ENCODE measurements at regions not wholly inside any gene's neighbourhood (a gene's known extent, or its start where the extent isn't known, plus 50 kb on each side); places are given as distances from the start of the nearest gene placed in this dataset.

- Histone ChIP-seq H3F3A (ENCODE audit: insufficient read depth) (peaks cover 9% of the 10 kb centered on the region; the same call in 1 of the 2 replicates), H3K27ac (no peak overlapping the region), H3K4me3 (no peak overlapping the region), H2AFZ (no peak overlapping the region), H3K9me2 (ENCODE audit: insufficient read depth) (no peaks in the 10 kb centered on the region), H3K27me3 (replicated peaks; ENCODE audit: insufficient read depth) (no peaks in the 10 kb centered on the region), H3K79me2 (ENCODE audit: insufficient read depth) (no peaks in the 10 kb centered on the region), H3K9me3 (ENCODE audit: low read depth) (no peaks in the 10 kb centered on the region), H4K20me1 (ENCODE audit: insufficient read depth) (no peaks in the 10 kb centered on the region), H3K4me1 (ENCODE audit: insufficient read depth) (peaks cover 16% of the 10 kb centered on the region), H3K36me3 (ENCODE audit: low read depth) (no peaks in the 10 kb centered on the region), H3K9ac (no peak overlapping the region), H3K4me2 (ENCODE audit: unreplicated experiment) (no peak overlapping the region)
- in situ Hi-C loops (cut with MboI): no loop called here
- no peak for DNase-seq
- 70 to 71% methylated on average over 11 of the region's 11 CpGs for WGBS, 2 experiments (ENCODE audit: low coverage in 1 of 2, low lambda C conversion rate in 2 of 2, missing lambda C conversion rate in 2 of 2)
- TF ChIP-seq EZH2phosphoT487 (IDR thresholded peaks at IDR 0.05; ENCODE audit: insufficient read depth, low read depth) (no peak), EZH2 (IDR thresholded peaks at IDR 0.05; ENCODE audit: insufficient read depth, poor library complexity, severe bottlenecking) (no peak)
These were observed 551.6 kb upstream of the CITED2 start for GRCh38 chr6:139925894-139926641.

GRCh38 chr6:139923964-139924475 is 549.6 kb upstream of the CITED2 start:
- no peak overlapping the region for H3K27ac ChIP-seq
- H3F3A ChIP-seq (ENCODE audit: insufficient read depth): peaks cover 9% of the 10 kb centered on the region; the same call in 1 of the 2 replicates
- no peak overlapping the region for H3K4me3 ChIP-seq
- H3K9me3 ChIP-seq (ENCODE audit: low read depth): no peaks in the 10 kb centered on the region
- H3K4me2 ChIP-seq (ENCODE audit: unreplicated experiment): no peak overlapping the region
- TF ChIP-seq EZH2phosphoT487 (IDR thresholded peaks at IDR 0.05; ENCODE audit: insufficient read depth, low read depth) (no peak), EZH2 (IDR thresholded peaks at IDR 0.05; ENCODE audit: insufficient read depth, poor library complexity, severe bottlenecking) (no peak)
- no peak for DNase-seq
- WGBS, 2 experiments (ENCODE audit: low coverage in 1 of 2, low lambda C conversion rate in 2 of 2, missing lambda C conversion rate in 2 of 2): 97 to 99% methylated on average over 5 of the region's 5 CpGs
- in situ Hi-C loops (cut with MboI): no loop called here
- peaks cover 16% of the 10 kb centered on the region for H3K4me1 ChIP-seq (ENCODE audit: insufficient read depth)
- H3K9me2 ChIP-seq (ENCODE audit: insufficient read depth): no peaks in the 10 kb centered on the region
- H3K27me3 ChIP-seq (replicated peaks; ENCODE audit: insufficient read depth): no peaks in the 10 kb centered on the region
- no peak overlapping the region for H2AFZ ChIP-seq
- H3K79me2 ChIP-seq (ENCODE audit: insufficient read depth): no peaks in the 10 kb centered on the region
- no peak overlapping the region for H3K9ac ChIP-seq
- H3K36me3 ChIP-seq (ENCODE audit: low read depth): no peaks in the 10 kb centered on the region
- no peaks in the 10 kb centered on the region for H4K20me1 ChIP-seq (ENCODE audit: insufficient read depth)

DNA sequence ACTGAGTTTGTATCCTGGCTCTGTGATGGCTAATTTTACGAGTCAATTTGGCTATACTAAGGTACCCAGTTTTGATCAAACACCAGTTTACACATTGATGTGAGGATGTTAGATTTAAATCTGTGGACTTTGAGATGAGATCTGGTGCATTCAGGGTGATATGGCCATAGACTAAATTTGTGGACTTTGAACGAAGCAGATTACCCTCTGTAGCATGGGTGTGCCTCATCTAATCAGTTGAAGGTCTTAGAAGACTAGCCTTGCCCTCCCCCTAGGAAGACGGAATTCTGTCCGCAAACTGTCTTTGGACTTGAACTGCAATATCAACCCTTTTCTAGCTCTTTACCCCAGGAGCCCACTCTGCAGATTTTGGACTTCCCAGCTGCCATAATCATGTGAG is 547.8 kb upstream of the CITED2 start:
- 91 to 93% methylated on average over 4 of the region's 4 CpGs for WGBS, 2 experiments (ENCODE audit: low coverage in 1 of 2, low lambda C conversion rate in 2 of 2, missing lambda C conversion rate in 2 of 2)

GRCh38 chr6:139920776-139921100 is 546.3 kb upstream of the CITED2 start:
- H2AFZ ChIP-seq: peak overlapping the region; percentile 26; the same call in 1 of the 2 replicates
- H3K36me3 ChIP-seq (ENCODE audit: low read depth): no peaks in the 10 kb centered on the region
- H3K4me1 ChIP-seq (ENCODE audit: insufficient read depth): 0 out of 2 replicates have a peak, but pooled peaks cover 4% of the 10 kb centered on the region
- in situ Hi-C loops (cut with MboI): no loop called here
- H3K9me2 ChIP-seq (ENCODE audit: insufficient read depth): no peaks in the 10 kb centered on the region
- H3K4me2 ChIP-seq (ENCODE audit: unreplicated experiment): no peak overlapping the region
- DNase-seq: no peak
- no peaks in the 10 kb centered on the region for H3K9me3 ChIP-seq (ENCODE audit: low read depth)
- no peaks in the 10 kb centered on the region for H4K20me1 ChIP-seq (ENCODE audit: insufficient read depth)
- H3K4me3 ChIP-seq: no peak overlapping the region
- no peak overlapping the region for H3K27ac ChIP-seq
- no peaks in the 10 kb centered on the region for H3K79me2 ChIP-seq (ENCODE audit: insufficient read depth)
- no peaks in the 10 kb centered on the region for H3K27me3 ChIP-seq (replicated peaks; ENCODE audit: insufficient read depth)
- no peaks in the 10 kb centered on the region for H3F3A ChIP-seq (ENCODE audit: insufficient read depth)
- no peak for TF ChIP-seq EZH2 (IDR thresholded peaks at IDR 0.05; ENCODE audit: insufficient read depth, poor library complexity, severe bottlenecking)
- no peak for TF ChIP-seq EZH2phosphoT487 (IDR thresholded peaks at IDR 0.05; ENCODE audit: insufficient read depth, low read depth)
- no peak overlapping the region for H3K9ac ChIP-seq
- WGBS, 2 experiments (ENCODE audit: low coverage in 1 of 2, low lambda C conversion rate in 2 of 2, missing lambda C conversion rate in 2 of 2): 60 to 65% methylated on average over 2 of the region's 2 CpGs

More for the DNA sequence above, 547.8 kb upstream of the CITED2 start:
- H3K4me3 ChIP-seq: no peak overlapping the region
- H3K9ac ChIP-seq: no peak overlapping the region
- no peaks in the 10 kb centered on the region for H3K9me2 ChIP-seq (ENCODE audit: insufficient read depth)
- H2AFZ ChIP-seq: no peak overlapping the region
- H3K9me3 ChIP-seq (ENCODE audit: low read depth): no peaks in the 10 kb centered on the region
- H3K36me3 ChIP-seq (ENCODE audit: low read depth): no peaks in the 10 kb centered on the region
- no peaks in the 10 kb centered on the region for H3K27me3 ChIP-seq (replicated peaks; ENCODE audit: insufficient read depth)
- H3K79me2 ChIP-seq (ENCODE audit: insufficient read depth): no peaks in the 10 kb centered on the region
- no peaks in the 10 kb centered on the region for H4K20me1 ChIP-seq (ENCODE audit: insufficient read depth)
- H3K4me1 ChIP-seq (ENCODE audit: insufficient read depth): peaks cover 13% of the 10 kb centered on the region
- H3F3A ChIP-seq (ENCODE audit: insufficient read depth): peaks cover 9% of the 10 kb centered on the region; the same call in 1 of the 2 replicates
- TF ChIP-seq EZH2phosphoT487 (IDR thresholded peaks at IDR 0.05; ENCODE audit: insufficient read depth, low read depth): no peak
- TF ChIP-seq EZH2 (IDR thresholded peaks at IDR 0.05; ENCODE audit: insufficient read depth, poor library complexity, severe bottlenecking): no peak
- no peak overlapping the region for H3K27ac ChIP-seq
- no peak overlapping the region for H3K4me2 ChIP-seq (ENCODE audit: unreplicated experiment)
- no peak for DNase-seq
- in situ Hi-C loops (cut with MboI): no loop called here

All from GM23248 (cell line).